ENCODE measurements at regions not wholly inside any gene's neighbourhood (a gene's known extent, or its start where the extent isn't known, plus 50 kb on each side); places are given as distances from the start of the nearest gene placed in this dataset.

DNA sequence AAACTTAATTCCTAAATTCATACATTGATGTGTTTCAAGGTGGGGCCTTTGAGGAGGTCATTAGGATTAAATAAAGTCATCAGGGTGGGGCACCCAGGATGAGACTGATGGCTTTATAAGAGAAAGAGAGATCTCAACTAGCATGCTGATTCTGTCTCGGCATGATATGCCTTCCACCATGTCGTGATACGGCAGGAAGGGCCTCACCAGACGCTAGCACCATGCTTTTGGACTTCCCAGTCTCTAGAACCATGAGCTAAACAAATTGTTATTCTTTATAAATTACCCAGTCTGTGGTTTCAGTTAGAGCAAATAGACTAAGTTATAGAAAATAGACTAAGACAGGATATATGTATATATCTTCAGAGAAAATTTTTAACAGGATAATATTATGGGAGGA is 759.6 kb downstream of the MED13L start:
- TF ChIP-seq FOXM1 (IDR thresholded peaks at IDR 0.05; ENCODE audit: borderline replicate concordance) (no peak), TARDBP (IDR thresholded peaks at IDR 0.05) (no peak), FOXK2 (IDR thresholded peaks at IDR 0.05) (no peak)
